NCI-H2107 treated with DMSO at 0.1 percent for 48 hours (cell line): ENCODE measurements at regions not wholly inside any gene's neighbourhood (a gene's known extent, or its start where the extent isn't known, plus 50 kb on each side); places are given as distances from the start of the nearest gene placed in this dataset.
"Not testable (repeated sequence)": the region's sequence is repeated elsewhere in the genome, so short reads cannot be mapped to it uniquely, and the experiment has no call there.

ENCODE experiments used
- DNase-seq: peaks from one replicate; lab custom pipeline; 2025; ENCODE audit not compliant: unreplicated experiment; lab: John Stamatoyannopoulos, UW

- not testable (repeated sequence) for DNase-seq
Observed at GRCh38 chr2:95654897-95655296, 63.1 kb downstream of the TRIM43 start.

GRCh38 chr2:95656553-95656952 is 64.8 kb downstream of the TRIM43 start:
- not testable (repeated sequence) for DNase-seq

DNA sequence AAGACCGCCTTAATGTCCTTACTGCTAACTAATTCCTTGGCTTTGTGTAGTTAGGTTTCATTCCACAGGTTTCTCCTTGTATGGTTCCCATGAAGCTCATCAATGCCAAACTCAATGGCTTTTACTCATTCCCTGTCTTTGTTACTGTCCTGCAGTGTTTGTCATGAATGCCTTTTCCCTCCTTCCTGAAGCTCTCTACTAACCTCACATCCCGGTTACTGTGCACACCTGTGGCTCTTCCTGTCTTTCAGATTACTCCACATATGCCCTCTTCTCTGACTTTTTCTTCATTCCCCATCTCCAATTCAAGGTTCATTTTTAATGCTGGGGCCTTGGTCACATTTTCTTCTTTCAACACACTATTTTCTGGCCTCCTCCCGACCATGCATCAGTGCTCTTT is 66.1 kb downstream of the TRIM43 start:
- DNase-seq = not testable (repeated sequence)

- not testable (repeated sequence) for DNase-seq
Observed at GRCh38 chr2:95660766-95661562, 69.2 kb downstream of the TRIM43 start.

- DNase-seq = not testable (repeated sequence)
Observed at GRCh38 chr2:95663471-95664441, 72.0 kb downstream of the TRIM43 start.

DNA sequence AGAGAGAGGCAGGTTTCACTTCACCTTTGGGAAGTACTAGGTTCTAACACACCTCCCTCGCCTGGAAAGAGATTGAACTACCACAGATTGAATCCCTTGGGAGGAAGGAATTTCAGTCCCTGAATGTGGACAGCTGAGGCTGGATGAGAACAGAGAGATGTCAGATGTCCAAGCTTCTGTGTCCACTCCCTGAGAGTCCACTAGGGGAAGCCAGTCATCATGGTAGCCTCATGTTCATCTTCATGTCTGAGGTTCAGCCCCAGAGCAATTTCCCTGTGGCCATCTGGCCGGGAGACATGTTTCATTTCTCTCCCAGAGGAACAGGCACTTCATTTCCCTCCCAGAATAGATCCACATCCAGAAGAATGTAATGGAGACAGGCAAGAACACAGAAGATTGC is 74.8 kb downstream of the TRIM43 start:
- DNase-seq = not testable (repeated sequence)

DNA sequence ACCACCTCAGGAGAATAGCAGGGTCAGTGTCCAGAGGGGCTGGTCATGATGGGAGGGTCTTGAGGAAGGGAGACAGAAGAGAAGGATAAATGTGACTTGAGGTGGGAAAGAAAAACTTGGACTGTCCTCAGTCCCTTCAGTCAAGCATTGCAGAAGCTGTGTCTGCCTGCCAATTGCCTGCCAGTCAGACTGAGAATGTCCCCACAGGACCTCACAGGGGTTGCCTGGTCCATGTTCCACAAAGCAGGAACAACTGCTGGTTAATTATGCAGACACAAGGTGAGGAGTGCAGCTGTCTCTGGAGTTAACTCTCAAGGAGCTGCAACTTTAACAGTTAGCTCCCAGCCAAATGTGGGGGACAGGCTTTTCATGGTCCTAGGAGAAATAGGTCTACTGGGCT is 75.7 kb downstream of the TRIM43 start:
- DNase-seq = no peak

- not testable (repeated sequence) for DNase-seq
Observed at GRCh38 chr2:95668934-95669333, 77.1 kb downstream of the TRIM43 start.

- DNase-seq = no peak
Observed at GRCh38 chr2:95669441-95669991, 77.7 kb downstream of the TRIM43 start.

GRCh38 chr2:95670167-95670566 is 78.4 kb downstream of the TRIM43 start:
- DNase-seq = no peak

- DNase-seq = no peak
Observed at GRCh38 chr2:95670686-95671085, 78.9 kb downstream of the TRIM43 start.

GRCh38 chr2:95671171-95671570 is 79.4 kb downstream of the TRIM43 start:
- DNase-seq = not testable (repeated sequence)

- not testable (repeated sequence) for DNase-seq
Observed at GRCh38 chr2:95671992-95672391, 80.2 kb downstream of the TRIM43 start.

GRCh38 chr2:95672500-95672899 is 80.7 kb downstream of the TRIM43 start:
- DNase-seq = not testable (repeated sequence)

GRCh38 chr2:95674186-95674585 is 82.4 kb downstream of the TRIM43 start:
- DNase-seq = no peak

GRCh38 chr2:95676573-95676972 is 84.8 kb downstream of the TRIM43 start:
- not testable (repeated sequence) for DNase-seq

DNA sequence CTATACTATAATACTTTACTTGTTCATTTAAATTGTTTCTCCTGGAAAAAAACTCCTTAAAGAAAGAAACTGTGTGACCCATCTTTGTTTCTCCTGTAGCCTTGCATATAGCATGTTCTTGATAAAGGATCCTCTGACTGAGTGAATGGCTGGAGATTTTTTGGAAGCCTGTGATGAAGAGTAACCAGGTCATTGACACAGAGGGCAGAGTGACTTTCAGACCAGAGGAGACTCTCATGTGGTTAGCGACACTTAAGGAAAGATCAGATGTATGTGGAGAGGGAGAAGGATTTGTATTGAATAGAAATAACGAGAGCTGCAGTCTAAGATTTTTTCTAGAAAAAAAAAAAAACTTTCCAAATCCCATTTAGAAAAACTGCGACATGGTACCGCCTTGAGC is 85.5 kb downstream of the TRIM43 start:
- no peak for DNase-seq

DNA sequence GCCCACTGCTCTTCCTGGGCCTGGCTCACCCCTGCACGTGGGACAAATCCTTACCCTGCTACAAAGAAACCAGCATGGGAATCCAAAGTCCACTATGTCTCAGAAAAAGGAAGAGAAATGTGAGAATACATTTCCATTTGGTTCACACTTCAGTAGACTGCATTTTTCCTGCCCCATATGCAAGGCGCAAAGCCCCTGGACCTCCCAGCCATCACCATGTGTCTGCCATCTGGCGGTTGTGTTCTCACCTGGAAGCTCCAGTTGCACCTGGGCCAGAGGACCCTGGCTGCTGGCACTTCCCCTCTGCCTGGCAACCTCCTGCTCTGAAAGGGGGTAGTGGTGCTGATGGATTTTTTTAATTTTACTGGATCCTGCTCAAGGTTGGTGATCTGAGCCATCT is 86.0 kb downstream of the TRIM43 start:
- DNase-seq = not testable (repeated sequence)

DNA sequence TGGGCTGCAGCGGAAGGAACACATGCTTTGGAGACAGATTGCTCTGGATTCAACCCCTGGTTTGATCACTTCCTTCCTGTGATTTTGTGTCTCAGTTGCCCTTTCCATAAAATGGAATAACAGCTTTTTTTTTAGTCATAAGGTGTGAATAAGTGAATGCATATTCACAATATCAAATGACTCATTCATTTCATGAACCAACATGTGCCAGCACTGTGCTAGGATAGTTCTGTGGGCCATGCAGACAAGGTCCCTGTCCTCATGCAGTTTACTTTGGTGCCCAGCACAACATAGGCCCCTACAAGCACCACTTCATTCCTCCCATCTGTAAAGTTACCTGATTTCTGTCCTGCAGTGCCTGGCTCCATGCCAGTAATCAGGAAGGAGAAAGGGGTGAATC is 89.4 kb downstream of the TRIM43 start:
- not testable (repeated sequence) for DNase-seq

GRCh38 chr2:95681589-95682081 is 89.8 kb downstream of the TRIM43 start:
- DNase-seq = not testable (repeated sequence)

DNA sequence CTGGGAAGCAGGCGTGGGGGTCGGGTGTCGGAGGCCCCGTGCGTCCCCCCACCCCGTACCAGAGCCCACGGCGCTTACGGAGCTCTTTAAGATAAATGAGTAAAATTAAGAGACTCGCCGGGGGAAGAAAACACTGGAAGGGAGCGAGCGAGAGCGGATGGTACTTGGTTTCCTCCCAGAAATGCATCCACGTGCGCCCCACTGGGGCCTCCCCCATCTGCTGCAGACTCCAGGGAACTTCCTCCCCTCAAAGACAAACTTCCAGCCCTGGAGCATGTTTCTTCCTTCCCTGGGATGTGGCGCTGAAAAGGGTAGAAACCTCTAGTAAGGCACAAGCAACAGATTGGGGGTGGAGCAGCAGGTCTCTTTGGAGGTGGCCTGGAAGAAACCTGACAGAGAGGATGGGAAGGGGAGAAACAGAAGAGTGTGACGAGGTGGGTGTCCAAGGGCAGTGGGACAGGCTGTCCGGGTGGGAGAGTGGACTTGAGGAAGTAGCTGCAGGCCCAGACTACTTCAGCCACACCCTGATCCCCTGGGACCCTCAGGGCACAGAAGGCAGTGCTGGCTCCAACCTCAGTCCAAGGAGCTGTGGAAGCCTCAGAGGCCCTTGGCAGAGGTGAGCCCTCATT is 91.2 kb downstream of the TRIM43 start:
- DNase-seq = not testable (repeated sequence)
